KBM-7 (cell line): ENCODE measurements at regions not wholly inside any gene's neighbourhood (a gene's known extent, or its start where the extent isn't known, plus 50 kb on each side); places are given as distances from the start of the nearest gene placed in this dataset.
"Not testable (repeated sequence)": the region's sequence is repeated elsewhere in the genome, so short reads cannot be mapped to it uniquely, and the experiment has no call there.

Source experiments
- DNase-seq: peaks from one replicate; pipeline ENCODE4 v3.0.0-alpha.2; 2015
- in situ Hi-C: fragments of 300-500 bp; cut with MboI; formaldehyde crosslinking; loops from 2 replicates; pipeline ENCODE4 v1.14.3; 2020; ENCODE audit warnings: low sequenced_read_pairs, low pct_unique_long_range_greater_than_20kb, mixed read lengths

GRCh38 chr3:197459571-197459970 is 96.2 kb downstream of the BDH1 start:
- in situ Hi-C loops, DNase-seq: not testable (repeated sequence)

GRCh38 chr3:197458906-197459470 is 96.8 kb downstream of the BDH1 start:
- in situ Hi-C loops = no loop called here
- DNase-seq = no peak

GRCh38 chr3:197458179-197458707 is 97.5 kb downstream of the BDH1 start:
- in situ Hi-C loops = no loop called here
- DNase-seq = no peak

DNA sequence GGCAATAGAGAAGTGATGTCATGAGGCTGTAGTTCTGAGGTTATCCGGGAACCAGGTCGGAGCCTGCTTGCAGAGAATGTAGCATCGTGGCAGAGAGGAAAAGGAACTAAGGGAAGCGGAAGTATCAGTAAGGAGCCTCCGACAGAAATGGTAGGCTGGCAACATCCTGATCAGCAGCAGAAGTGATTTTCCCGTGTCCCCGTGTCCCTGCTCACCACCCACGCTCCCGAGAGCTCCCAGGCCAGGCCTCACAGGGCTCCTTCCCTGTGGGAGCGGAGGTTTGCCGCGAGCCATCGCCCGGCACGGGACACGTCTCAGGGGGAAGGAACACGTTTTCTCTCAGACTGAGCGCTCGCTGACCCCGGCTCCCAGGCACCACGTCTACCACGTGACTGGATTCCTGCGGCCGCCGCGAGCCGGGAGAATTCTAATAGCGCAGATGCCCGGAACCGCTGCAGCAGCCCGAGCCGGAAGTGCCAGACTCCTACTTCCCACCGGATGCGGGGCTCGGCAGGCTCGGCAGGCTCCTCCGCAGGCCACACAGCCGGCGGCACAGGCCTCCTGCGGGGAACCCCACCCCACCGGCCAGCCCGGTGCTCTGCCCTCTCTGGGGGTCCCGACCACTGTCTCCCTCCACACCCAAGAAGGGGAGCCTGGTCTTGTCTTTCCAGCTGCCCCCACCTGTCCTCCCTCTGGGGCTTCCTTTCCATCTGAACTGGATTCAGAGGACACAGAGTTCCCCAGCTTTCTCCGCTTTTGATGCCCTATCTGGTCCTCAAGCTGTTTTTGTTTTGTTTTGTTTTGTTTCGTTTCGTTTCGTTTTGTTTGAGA is 99.3 kb downstream of the BDH1 start:
- peak; percentile 69 for DNase-seq
- in situ Hi-C loops = no loop called here

DNA sequence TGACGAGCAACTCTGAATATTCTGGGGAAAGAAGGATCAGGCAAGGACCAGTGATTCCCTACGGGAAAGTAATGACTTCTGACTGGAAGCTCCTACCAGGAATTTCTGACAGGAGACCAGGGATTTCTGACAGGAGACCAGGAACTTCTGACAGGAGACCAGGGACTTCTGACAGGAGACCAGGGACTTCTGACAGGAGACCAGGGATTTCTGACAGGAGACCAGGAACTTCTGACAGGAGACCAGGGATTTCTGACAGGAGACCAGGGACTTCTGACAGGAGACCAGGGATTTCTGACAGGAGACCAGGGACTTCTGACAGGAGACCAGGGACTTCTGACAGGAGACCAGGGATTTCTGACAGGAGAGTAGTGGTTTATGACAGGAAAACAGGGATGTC is 100.9 kb downstream of the BDH1 start:
- in situ Hi-C loops = not testable (repeated sequence)

DNA sequence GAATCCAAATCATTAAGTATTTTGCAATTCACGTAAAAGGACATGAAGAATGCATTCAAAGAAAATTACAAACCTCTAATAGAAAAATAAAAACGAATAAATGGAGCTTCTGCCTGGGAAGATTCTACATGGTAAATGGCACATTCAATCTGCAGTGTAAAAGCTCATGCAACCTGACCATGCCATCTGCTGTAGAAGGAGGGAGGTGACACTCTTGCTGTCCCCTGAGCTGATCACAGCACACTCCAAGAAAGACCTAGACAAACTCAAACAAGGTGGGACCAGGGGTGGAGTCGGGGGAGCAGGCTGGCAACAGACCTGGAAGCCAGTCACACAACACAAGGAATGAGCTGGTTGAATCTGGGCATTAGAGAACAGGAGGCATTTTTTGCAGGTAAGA is 101.8 kb downstream of the BDH1 start:
- in situ Hi-C loops = no loop called here
- DNase-seq = peak; percentile 32

More for the DNA sequence above, 100.9 kb downstream of the BDH1 start:
- not testable (repeated sequence) for DNase-seq

- no peak for DNase-seq
- in situ Hi-C loops = no loop called here
Observed at GRCh38 chr3:197450810-197451209, 105.0 kb downstream of the BDH1 start.

GRCh38 chr3:197450308-197450707 is 105.5 kb downstream of the BDH1 start:
- no peak for DNase-seq
- in situ Hi-C loops = no loop called here

GRCh38 chr3:197449181-197449580 is 106.6 kb downstream of the BDH1 start:
- in situ Hi-C loops, DNase-seq: not testable (repeated sequence)

- in situ Hi-C loops, DNase-seq: not testable (repeated sequence)
Observed at GRCh38 chr3:197447781-197448180, 108.0 kb downstream of the BDH1 start.

DNA sequence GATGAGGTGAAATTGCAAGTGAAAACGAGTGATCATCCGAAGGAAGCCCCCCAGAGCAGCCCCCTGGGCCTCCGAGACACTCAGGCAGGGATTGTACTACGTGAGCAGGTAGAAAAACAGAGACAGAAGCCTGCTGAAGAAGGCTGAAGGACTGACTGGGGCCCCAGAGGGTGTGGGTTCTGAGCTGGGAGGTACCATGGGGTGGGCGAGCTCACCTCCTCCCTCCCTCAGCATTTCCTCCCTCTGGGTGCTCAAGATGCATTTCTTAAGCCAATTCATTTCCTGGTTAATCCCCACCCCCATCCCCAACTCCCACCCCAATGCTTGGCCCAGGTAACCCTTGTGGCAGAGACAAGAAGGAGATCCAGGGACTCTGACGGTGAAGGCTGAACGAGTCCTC is 108.7 kb downstream of the BDH1 start:
- in situ Hi-C loops = no loop called here
- no peak for DNase-seq

DNA sequence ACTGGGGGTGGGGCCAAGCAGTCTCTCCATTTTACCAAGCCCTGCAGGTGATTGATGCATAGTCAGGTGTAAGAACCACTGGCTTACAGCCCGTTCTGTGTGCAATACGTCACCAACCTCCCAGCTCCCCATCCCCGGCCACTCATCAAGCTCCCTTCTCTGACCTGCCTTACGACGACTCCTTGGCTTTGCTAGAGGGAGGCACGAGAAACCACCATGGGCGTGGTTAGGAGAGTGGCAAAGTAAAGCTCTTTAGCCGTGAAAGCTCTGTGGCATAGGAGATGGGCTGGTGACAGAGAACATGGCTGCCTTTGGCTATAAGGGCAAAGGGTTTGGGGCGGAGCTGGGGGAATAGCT is 109.1 kb downstream of the BDH1 start:
- no peak for DNase-seq

GRCh38 chr3:197445896-197446699 is 109.7 kb downstream of the BDH1 start:
- in situ Hi-C loops = no loop called here
- DNase-seq = no peak

More for the DNA sequence above, 109.1 kb downstream of the BDH1 start:
- in situ Hi-C loops = no loop called here

- in situ Hi-C loops = no loop called here
- DNase-seq = no peak
Observed at GRCh38 chr3:197444793-197445379, 110.9 kb downstream of the BDH1 start.

DNA sequence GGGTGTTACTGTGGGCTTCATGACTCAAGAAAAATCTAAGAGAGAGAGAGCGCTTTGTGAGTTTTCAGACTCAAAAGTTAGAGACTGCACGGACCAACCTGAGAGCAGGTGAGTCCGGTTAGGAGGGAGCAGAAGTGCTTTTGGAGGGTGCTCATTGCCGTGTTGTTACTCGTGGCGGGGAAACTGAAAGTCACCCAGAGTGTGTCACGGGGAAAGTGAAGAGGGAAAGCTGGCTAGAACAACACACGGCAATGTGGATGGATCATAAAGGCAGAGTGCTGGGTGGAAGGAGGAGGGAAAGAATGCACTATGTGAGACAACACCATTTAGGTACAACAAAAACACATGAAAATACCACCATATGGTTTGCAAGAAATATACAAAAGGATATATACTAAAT is 112.3 kb downstream of the BDH1 start:
- in situ Hi-C loops = no loop called here
- DNase-seq = no peak

- in situ Hi-C loops = no loop called here
- DNase-seq = no peak
Observed at GRCh38 chr3:197440717-197441303, 115.0 kb downstream of the BDH1 start.

- in situ Hi-C loops = no loop called here
- DNase-seq = no peak
Observed at GRCh38 chr3:197438906-197439305, 116.9 kb downstream of the BDH1 start.

DNA sequence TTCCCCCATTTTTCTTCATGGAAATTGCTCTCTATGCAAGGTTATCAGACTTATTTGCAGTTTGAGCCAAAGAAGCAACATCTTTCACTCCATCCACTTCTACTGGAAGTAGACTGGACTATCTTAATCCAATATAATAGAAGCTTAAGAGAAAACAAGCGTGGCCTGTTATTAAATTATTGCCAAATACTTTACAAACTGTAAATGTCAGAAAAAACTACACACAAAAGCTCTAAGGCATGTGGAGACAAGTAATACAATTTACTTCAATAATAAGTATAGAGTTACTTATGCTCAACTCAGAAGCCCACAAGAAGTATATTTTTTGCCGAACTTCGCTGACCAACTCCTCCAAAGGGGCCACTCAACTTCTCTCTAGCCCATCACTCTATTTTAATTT is 120.3 kb downstream of the BDH1 start:
- DNase-seq = no peak
- in situ Hi-C loops = no loop called here

DNA sequence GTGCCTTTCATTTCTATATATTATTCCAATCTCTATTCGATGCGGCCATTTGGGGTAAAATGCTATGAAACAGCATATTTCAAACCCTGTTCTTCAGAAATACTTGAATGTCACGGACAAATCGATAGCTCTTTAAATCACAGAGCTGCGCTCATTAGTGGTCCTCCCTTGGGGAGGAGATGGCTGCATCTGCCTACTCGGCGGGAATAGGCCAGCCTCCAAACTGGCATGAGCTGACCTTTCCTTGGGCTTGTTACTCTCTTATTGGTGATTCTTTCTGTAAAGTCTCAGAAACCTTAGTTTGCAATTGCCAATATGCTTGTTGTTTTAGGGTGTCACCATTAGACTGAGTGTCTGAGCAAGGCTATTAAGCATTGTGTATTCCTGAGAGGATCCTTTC is 120.9 kb downstream of the BDH1 start:
- in situ Hi-C loops = no loop called here
- DNase-seq = no peak
